DND-41 (cell line): ENCODE measurements at regions not wholly inside any gene's neighbourhood (a gene's known extent, or its start where the extent isn't known, plus 50 kb on each side); places are given as distances from the start of the nearest gene placed in this dataset.

Experiments used
- ATAC-seq: fragments of 200-7000 bp; cut with Tn5 transposase; 3 replicates; pipeline ENCODE4 v1.9.1; 2021; ENCODE audit warnings: low read depth; ENCODE audit not compliant: insufficient read depth
- DNase-seq: peaks from one replicate; pipeline ENCODE4 v3.0.0-alpha.2; 2020
- H2AFZ ChIP-seq: 2 replicates; pipeline ENCODE4 v1.6.0; 2012; ENCODE audit warnings: low read depth, low read length
- H3K27ac ChIP-seq: 2 replicates; pipeline ENCODE4 v1.5.1; 2012; ENCODE audit warnings: low read length, inconsistent platforms
- H3K27me3 ChIP-seq: fragments of 200-600 bp; sonication (generic); 2 replicates; pipeline ENCODE4 v1.6.0; 2012; ENCODE audit warnings: low read length, mild to moderate bottlenecking, inconsistent platforms; ENCODE audit not compliant: insufficient read depth, poor library complexity
- H3K36me3 ChIP-seq: 2 replicates; pipeline ENCODE4 v1.5.1; 2012; ENCODE audit warnings: low read length, inconsistent platforms; ENCODE audit not compliant: insufficient read depth
- H3K4me1 ChIP-seq: 2 replicates; pipeline ENCODE4 v1.5.1; 2012; ENCODE audit warnings: mild to moderate bottlenecking, low read length; ENCODE audit not compliant: insufficient read depth
- H3K4me2 ChIP-seq: 2 replicates; pipeline ENCODE4 v1.6.0; 2012; ENCODE audit warnings: mild to moderate bottlenecking, moderate library complexity, low read length, inconsistent platforms; ENCODE audit not compliant: insufficient read depth
- H3K4me3 ChIP-seq, 2 experiments: fragments of 200-600 bp in 1 of 2; shearing (Covaris generic) in 1 of 2; 2 replicates each; pipeline ENCODE4 v1.5.1; 2012 to 2016; ENCODE audit warnings: inconsistent platforms in 2 of 2, low read length in 2 of 2, mild to moderate bottlenecking in 2 of 2, low read depth in 1 of 2, moderate library complexity in 1 of 2
- H3K79me2 ChIP-seq: 2 replicates; pipeline ENCODE4 v1.6.0; 2012; ENCODE audit warnings: low read length, inconsistent platforms; ENCODE audit not compliant: insufficient read depth
- H3K9ac ChIP-seq: 2 replicates; pipeline ENCODE4 v1.6.0; 2012; ENCODE audit warnings: low read depth, mild to moderate bottlenecking, inconsistent platforms, low read length, moderate library complexity
- H3K9me3 ChIP-seq: 2 replicates; pipeline ENCODE4 v1.5.1; 2012; ENCODE audit warnings: low read length, moderate library complexity, mild to moderate bottlenecking, inconsistent platforms; ENCODE audit not compliant: insufficient read depth, severe bottlenecking
- H4K20me1 ChIP-seq: 2 replicates; pipeline ENCODE4 v1.6.0; 2012; ENCODE audit warnings: low read length; ENCODE audit not compliant: insufficient read depth
- EZH2 ChIP-seq: IDR thresholded peaks from 3 replicates; pipeline ENCODE4 v1.6.1; 2012; ENCODE audit warnings: borderline replicate concordance, low read depth, mild to moderate bottlenecking, moderate library complexity, low read length, inconsistent platforms; ENCODE audit not compliant: severe bottlenecking
- TF ChIP-seq, protein P1 (sequence below): IDR thresholded peaks from 2 replicates; pipeline ENCODE4 v1.5.1; 2012; ENCODE audit warnings: borderline replicate concordance, low read length, moderate library complexity, mild to moderate bottlenecking; ENCODE audit not compliant: poor library complexity, severe bottlenecking; ENCODE audit errors: extremely low read depth

- Histone ChIP-seq H3K9ac (no peak overlapping the region), H3K27ac (no peak overlapping the region), H3K79me2 (no peaks in the 10 kb centered on the region), H4K20me1 (no peaks in the 10 kb centered on the region; the same call in 1 of the 2 replicates), H3K4me2 (no peak overlapping the region), H3K4me3 (no peak overlapping the region), H2AFZ (no peak overlapping the region), H3K27me3 (peaks cover 2% of the 10 kb centered on the region), H3K4me1 (no peaks in the 10 kb centered on the region), H3K36me3 (no peaks in the 10 kb centered on the region), H3K9me3 (no peaks in the 10 kb centered on the region)
- TF ChIP-seq EZH2 = no peak
- TF ChIP-seq, protein P1, sequence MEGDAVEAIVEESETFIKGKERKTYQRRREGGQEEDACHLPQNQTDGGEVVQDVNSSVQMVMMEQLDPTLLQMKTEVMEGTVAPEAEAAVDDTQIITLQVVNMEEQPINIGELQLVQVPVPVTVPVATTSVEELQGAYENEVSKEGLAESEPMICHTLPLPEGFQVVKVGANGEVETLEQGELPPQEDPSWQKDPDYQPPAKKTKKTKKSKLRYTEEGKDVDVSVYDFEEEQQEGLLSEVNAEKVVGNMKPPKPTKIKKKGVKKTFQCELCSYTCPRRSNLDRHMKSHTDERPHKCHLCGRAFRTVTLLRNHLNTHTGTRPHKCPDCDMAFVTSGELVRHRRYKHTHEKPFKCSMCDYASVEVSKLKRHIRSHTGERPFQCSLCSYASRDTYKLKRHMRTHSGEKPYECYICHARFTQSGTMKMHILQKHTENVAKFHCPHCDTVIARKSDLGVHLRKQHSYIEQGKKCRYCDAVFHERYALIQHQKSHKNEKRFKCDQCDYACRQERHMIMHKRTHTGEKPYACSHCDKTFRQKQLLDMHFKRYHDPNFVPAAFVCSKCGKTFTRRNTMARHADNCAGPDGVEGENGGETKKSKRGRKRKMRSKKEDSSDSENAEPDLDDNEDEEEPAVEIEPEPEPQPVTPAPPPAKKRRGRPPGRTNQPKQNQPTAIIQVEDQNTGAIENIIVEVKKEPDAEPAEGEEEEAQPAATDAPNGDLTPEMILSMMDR = no peak
- DNase-seq (no peak), ATAC-seq (no peak)
Observed at GRCh38 chr10:130899856-130900255, 411.7 kb downstream of the TCERG1L start.

DNA sequence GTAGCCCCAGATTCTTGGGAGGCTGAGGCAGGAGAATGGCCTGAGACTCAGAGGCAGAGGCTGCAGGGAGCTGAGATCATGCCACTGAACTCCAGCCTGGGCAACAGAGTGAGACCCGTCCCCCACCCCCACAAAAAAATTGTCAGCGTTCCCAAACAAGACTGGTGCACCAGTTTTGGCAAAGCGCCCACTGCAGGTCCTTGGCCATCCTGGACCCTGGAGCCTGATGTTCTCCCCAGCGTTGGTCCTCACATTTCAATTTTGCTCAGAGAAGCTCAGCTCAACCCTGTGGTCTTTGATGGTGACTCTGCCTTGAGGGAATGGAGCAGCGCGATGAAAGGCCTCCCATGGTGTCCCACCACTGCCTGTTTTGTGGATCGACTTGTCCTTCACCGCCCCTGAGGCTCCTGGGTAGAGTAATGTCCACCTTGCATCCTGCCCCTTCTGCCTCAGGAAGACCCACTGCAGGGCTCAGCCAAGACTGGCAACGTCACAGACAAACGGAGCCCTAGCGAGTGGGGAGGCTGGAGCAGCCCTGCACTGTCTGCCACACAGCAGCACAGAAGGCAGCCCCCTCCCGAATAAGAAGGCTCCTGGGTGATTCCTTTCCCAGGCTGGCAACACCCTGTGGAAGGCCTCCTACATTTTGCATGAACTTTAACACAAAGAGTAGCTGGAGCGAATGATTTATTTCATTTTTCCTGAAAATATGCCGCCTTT, 410.9 kb downstream of the TCERG1L start:
- Histone ChIP-seq H3K27ac (no peak overlapping the region), H3K4me2 (no peak overlapping the region), H3K9me3 (no peaks in the 10 kb centered on the region), H3K9ac (no peak overlapping the region), H2AFZ (no peak overlapping the region), H4K20me1 (no peaks in the 10 kb centered on the region), H3K27me3 (peaks cover 2% of the 10 kb centered on the region), H3K36me3 (no peaks in the 10 kb centered on the region), H3K79me2 (no peaks in the 10 kb centered on the region), H3K4me3 (no peak overlapping the region), H3K4me1 (no peaks in the 10 kb centered on the region)
- DNase-seq (no peak), ATAC-seq (no peak)
- TF ChIP-seq, protein P1 = no peak
- no peak for TF ChIP-seq EZH2

- TF ChIP-seq EZH2 = no peak
- TF ChIP-seq, protein P1 = no peak
- no peak for ATAC-seq
- no peak for DNase-seq
- H4K20me1 ChIP-seq = no peaks in the 10 kb centered on the region
- no peaks in the 10 kb centered on the region for H3K9me3 ChIP-seq
- H3K79me2 ChIP-seq = no peaks in the 10 kb centered on the region
- no peak overlapping the region for H3K4me3 ChIP-seq
- no peaks in the 10 kb centered on the region for H3K4me1 ChIP-seq
- H2AFZ ChIP-seq = no peak overlapping the region
- no peak overlapping the region for H3K27ac ChIP-seq
- H3K9ac ChIP-seq = no peak overlapping the region
- peaks cover 2% of the 10 kb centered on the region for H3K27me3 ChIP-seq
- no peaks in the 10 kb centered on the region for H3K36me3 ChIP-seq
- H3K4me2 ChIP-seq = no peak overlapping the region
Observed at GRCh38 chr10:130901311-130902165, 410.0 kb downstream of the TCERG1L start.
